HS-5 (cell line): ENCODE measurements at regions not wholly inside any gene's neighbourhood (a gene's known extent, or its start where the extent isn't known, plus 50 kb on each side); places are given as distances from the start of the nearest gene placed in this dataset.
"Not testable (repeated sequence)": the region's sequence is repeated elsewhere in the genome, so short reads cannot be mapped to it uniquely, and the experiment has no call there.

Experiments used
- DNase-seq: peaks from one replicate; pipeline ENCODE4 v3.0.0-alpha.2; 2012; ENCODE audit warnings: low read depth

GRCh38 chr4:4913628-4914027, 54.2 kb downstream of the MSX1 start:
- DNase-seq, result no peak

- peak; percentile 15 for DNase-seq
Observed at GRCh38 chr4:4914059-4914820, 54.8 kb downstream of the MSX1 start.

- no peak for DNase-seq
Observed at GRCh38 chr4:4914965-4915845, 55.7 kb downstream of the MSX1 start.

DNA sequence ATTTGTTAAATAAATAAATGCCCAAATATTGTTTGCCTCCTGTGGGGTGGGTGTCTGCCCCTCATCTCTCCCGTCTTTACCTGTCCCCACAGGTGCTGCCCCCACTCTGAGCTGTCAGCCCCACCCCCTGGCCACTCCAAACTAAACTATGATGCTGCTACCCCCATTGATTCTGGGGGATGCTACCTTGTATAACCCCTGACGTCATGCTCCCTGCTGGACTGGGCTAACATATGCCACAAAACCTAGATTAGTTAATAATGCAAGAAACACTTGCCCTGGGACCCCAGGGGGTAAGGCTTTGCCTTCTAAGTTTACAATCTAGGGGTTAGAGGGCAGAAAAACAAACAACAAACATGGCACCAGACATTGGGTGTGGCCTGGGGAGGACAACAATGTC, 58.6 kb downstream of the MSX1 start:
- DNase-seq, result no peak

DNA sequence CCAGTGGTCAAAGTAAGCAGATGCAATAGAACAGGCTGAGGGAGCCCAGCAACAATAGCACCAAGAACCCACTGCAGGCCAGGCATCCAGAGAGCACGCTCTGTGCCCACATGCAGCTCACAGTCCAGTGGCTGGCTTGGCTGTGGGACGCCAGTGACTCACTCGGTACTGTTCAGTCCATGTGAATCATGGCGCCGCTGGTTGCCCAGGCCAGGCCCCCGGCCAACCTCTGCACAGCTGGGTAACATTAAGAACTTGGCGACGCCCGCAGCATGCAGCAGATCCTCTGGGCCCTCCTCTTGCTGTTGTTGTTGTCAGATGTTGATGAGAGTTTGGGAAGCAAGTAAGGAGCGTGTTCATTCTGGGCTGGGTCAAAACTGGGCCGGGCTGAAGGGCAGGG, 60.5 kb downstream of the MSX1 start:
- DNase-seq, result no peak

GRCh38 chr4:4921077-4921476, 61.6 kb downstream of the MSX1 start:
- DNase-seq, result no peak

- DNase-seq, result no peak
Observed at GRCh38 chr4:4922441-4922840, 63.0 kb downstream of the MSX1 start.

DNA sequence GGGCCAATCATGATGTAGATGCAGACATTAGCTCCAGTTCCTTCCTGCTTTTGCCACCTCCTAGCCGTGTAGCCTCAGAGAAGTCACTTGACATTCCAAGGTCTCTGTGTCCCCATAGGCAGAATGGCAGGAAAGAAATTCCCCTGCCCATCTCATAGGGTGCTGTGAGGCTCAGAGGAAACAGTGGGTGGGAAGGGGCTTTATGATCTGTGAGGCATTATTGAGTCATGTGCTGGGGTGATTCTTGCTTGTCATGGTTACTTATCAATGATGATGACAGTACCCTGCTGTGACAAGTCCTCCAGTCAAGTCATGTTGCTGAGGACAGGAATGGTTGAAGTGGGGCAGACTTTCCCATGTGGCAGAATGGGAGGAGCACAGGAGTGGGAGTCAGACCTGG, 63.7 kb downstream of the MSX1 start:
- DNase-seq, result no peak

DNA sequence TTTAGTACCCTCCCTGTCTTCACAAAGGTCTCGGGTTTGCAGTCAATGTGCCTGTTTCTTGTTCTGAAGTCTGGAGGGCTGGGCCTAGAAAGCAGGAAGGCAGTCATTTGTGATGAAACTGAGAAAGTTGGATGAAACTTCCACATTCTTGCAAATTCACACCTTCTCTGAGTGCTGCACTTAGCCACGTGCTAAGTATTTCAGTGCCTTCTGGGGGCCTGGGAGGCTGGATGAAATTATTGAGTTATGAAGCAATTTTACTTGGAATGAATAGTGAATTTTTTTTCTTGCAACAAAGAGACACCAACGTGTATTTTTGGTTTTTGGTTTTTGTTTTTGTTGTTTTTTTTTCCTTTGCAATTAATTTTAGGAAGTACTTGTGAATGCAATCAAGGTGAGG, 71.2 kb downstream of the MSX1 start:
- DNase-seq, result no peak

DNA sequence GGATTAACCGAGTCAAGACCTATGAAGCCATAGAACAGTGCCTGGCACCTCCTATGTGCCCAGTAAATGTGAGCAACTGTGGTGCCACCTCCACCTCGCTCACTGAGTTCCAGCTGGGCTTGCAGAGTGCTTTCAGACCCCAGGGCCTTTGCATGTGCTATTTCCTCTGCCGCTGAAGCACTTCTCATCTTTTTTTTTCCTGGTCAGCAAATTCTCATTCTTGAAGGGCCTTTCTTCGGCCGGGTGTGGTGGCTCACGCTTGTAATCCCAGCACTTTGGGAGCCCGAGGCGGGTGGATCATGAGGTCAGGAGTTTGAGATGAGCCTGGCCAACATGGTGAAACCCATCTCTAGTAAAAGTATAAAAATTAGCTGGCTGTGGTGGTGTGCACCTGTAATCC, 76.5 kb downstream of the MSX1 start:
- DNase-seq, result no peak

- no peak for DNase-seq
Observed at GRCh38 chr4:4937926-4938325, 78.5 kb downstream of the MSX1 start.

DNA sequence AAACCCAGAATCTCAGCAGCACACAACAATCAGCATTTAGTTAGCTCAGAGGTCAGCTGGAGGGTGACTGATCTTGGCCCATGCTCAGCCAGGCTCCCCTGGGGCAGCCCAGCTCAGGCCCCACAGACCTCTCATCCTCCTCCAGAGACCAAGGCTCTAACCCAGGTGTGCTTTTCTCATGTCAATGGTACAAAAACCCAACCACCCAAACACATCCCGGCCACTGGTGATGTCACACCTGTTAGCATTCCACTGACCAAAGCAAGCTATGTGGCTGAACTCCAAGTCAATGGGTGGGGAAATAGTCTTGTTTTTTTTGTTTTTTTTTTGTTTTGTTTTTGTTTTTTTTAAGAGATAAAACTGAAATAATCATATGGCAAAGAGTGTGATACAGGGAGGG, 77.5 kb downstream of the CYTL1 start:
- DNase-seq, result no peak

GRCh38 chr4:4942658-4943057, 76.6 kb downstream of the CYTL1 start:
- no peak for DNase-seq

DNA sequence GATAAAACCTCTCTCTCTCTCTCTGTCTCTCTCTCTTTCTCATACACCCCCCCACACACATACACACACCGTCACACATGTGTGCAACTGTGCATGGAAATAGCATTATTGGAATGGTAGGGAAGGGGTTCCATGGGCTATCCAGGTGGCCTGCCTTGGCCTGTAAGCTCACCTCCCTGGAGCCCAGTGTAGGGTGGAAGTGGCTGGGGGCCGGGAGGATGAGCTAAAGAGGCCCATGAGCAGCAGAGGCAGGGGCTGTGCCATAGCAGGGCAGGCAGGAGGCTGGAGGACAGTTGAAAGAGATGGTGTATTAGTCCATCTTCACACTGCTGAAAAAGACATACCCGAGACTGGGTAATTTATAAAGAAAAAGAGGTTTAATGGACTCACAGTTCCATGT, 74.2 kb downstream of the CYTL1 start:
- DNase-seq, result no peak

DNA sequence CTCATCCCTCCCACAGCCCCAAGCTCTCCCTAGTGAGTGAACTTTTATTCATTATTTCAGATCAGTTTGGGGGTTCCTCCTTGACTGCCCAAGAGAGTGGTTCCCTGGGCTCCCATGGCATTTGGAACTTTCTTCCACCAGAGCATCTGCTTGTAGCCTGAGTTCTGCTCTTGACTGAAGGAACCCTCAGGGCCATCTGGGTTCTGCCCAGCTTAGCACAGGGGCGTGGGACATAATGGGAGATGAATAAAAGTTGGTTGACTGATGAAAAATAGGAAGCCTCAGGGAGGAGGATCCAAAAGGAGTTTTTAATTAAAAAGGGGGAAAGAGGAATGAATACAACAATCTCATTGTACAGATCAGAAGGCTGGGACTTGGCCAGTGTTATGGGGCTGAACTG, 73.4 kb downstream of the CYTL1 start:
- DNase-seq, result no peak

DNA sequence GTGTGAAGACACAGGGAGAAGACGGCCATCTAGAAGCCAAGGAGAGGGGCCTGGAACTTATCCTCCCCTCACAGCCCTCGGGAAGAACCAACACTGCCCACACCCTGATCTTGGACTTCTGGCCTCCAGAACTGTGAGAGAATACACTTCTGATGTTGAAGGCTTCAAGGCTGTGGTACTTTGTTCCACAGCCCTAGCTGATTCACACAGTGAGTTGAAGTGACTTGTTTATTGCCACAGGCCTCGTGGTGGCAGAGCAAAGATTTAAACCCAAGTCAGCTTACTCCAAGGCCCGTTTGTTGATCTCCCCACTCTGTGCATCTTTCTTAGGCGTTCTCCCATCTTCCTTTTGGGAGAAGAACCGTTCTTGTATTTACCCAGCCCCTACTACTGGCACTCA, 72.8 kb downstream of the CYTL1 start:
- no peak for DNase-seq

- no peak for DNase-seq
Observed at GRCh38 chr4:4947721-4948120, 71.5 kb downstream of the CYTL1 start.

GRCh38 chr4:4948370-4948769, 70.9 kb downstream of the CYTL1 start:
- no peak for DNase-seq

DNA sequence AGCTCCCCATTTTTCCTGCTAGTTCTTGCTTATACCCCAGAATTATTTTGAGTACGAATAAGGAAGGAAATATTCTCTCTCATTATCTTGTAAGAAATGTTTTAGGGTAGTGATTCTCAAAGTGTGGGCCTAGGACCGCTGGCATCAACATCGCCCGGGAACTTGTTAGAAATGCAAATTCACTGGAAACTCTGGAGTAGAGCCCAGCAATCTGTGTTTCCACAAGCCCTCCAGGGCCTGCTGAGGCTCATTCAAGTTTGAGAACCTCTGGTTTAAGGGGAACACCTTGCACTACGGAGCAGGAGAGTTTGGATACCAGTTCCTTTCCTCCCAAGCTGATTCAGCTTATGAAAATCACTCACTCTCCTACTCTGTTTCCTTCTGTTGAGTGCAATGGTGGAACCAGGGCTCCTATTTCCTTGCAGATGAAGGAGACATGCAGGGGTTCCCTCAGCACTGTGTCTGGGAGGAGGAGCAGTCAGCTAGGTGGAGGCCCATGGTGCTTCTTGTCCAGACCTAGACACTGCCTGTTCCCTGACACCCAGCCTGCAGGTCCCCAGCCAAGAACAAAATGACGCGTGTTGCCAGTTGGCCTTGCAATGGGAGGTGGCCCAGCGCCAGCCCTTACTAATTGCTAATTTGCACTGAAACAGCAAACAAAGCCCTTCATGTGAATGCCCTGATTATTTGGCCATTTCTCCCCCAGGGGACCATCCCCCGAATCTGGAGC, 68.5 kb downstream of the CYTL1 start:
- no peak for DNase-seq

DNA sequence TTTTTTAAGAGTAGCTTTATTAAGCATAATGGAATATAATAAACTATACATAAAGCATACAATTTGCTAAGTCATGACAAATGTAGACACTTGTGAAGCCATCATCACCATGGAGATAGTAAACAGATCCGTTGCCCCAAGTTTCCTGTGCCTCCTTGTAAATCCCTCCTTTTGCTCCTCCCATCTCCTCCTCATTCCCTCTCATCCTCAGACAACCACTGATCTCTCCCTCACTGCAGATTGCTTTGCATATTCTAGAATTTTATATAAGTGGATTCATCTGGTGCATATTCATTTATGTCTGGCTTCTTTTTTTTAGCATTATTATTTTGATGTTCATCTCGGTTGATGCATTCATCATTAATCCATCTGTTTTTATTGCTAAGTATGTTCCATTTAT, 67.0 kb downstream of the CYTL1 start:
- DNase-seq, result no peak

DNA sequence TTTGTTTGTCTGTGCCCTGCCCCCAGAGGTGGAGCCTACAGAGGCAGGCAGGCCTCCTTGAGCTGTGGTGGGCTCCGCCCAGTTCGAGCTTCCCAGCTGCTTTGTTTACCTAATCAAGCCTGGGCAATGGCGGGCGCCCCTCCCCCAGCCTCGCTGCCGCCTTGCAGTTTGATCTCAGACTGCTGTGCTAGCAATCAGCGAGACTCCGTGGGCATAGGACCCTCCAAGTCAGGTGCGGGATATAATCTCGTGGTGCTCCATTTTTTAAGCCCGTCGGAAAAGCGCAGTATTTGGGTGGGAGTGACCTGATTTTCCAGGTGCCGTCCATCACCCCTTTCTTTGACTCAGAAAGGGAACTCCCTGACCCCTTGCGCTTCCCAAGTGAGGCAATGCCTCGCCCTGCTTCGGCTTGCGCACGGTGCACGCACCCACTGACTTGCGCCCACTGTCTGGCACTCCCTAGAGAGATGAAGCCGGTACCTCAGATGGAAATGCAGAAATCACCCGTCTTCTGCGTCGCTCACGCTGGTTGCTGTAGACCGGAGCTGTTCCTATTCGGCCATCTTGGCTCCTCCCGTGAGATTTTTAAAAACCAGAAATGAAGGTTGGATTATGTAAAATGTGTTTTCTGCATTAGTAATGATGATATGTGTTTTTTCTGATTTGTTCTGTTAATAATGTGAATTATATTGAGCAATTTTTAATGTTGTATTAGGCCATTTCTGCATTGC, 59.7 kb downstream of the CYTL1 start:
- DNase-seq, result not testable (repeated sequence)

DNA sequence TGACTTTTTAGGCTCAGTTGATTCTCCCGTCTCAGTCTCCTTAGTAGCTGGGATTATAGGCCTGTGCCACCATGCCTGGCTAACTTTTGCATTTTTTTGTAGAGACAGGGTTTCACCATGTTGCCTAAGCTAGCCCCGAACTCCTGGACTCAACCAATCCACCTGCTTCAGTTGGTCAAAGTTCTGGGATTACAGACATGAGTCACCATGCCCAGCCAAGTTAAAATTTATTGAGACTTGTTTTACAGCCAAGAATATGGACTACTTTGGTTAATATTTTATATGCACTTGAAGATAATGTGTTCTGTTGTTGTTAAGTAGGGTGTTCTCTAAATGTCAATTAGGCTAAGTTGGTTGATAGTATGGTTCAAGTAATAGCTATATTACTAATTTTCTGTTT, 58.7 kb downstream of the CYTL1 start:
- DNase-seq, result no peak
